ENCODE measurements at regions not wholly inside any gene's neighbourhood (a gene's known extent, or its start where the extent isn't known, plus 50 kb on each side); places are given as distances from the start of the nearest gene placed in this dataset.

- no peak for TF ChIP-seq CTCF (IDR thresholded peaks at IDR 0.05; ENCODE audit: extremely low read depth, insufficient read depth, missing control alignments)
- no peak for DNase-seq (ENCODE audit: low spot score)
- in situ Hi-C loops (cut with MboI; ENCODE audit: low pct_unique_long_range_greater_than_20kb, low sequenced_read_pairs, unreplicated experiment) = no loop called here
Measured at GRCh38 chr11:82601711-82602110, 132.0 kb downstream of the FAM181B start.

GRCh38 chr11:82599836-82600235 is 133.8 kb downstream of the FAM181B start:
- no peak for TF ChIP-seq CTCF (IDR thresholded peaks at IDR 0.05; ENCODE audit: extremely low read depth, insufficient read depth, missing control alignments)
- in situ Hi-C loops (cut with MboI; ENCODE audit: low pct_unique_long_range_greater_than_20kb, low sequenced_read_pairs, unreplicated experiment) = no loop called here
- DNase-seq (ENCODE audit: low spot score) = no peak

- in situ Hi-C loops (cut with MboI; ENCODE audit: low pct_unique_long_range_greater_than_20kb, low sequenced_read_pairs, unreplicated experiment) = no loop called here
- DNase-seq (ENCODE audit: low spot score) = no peak
- TF ChIP-seq CTCF (IDR thresholded peaks at IDR 0.05; ENCODE audit: extremely low read depth, insufficient read depth, missing control alignments) = no peak
Measured at GRCh38 chr11:82586581-82586980, 147.1 kb downstream of the FAM181B start.

- no peak for TF ChIP-seq CTCF (IDR thresholded peaks at IDR 0.05; ENCODE audit: extremely low read depth, insufficient read depth, missing control alignments)
- in situ Hi-C loops (cut with MboI; ENCODE audit: low pct_unique_long_range_greater_than_20kb, low sequenced_read_pairs, unreplicated experiment) = no loop called here
- no peak for DNase-seq (ENCODE audit: low spot score)
Measured at GRCh38 chr11:82577246-82577645, 156.4 kb downstream of the FAM181B start.

- no peak for DNase-seq (ENCODE audit: low spot score)
- in situ Hi-C loops (cut with MboI; ENCODE audit: low pct_unique_long_range_greater_than_20kb, low sequenced_read_pairs, unreplicated experiment) = no loop called here
- TF ChIP-seq CTCF (IDR thresholded peaks at IDR 0.05; ENCODE audit: extremely low read depth, insufficient read depth, missing control alignments) = no peak
Measured at GRCh38 chr11:82560836-82561235, 172.8 kb downstream of the FAM181B start.

GRCh38 chr11:82559609-82560008 is 174.1 kb downstream of the FAM181B start:
- DNase-seq (ENCODE audit: low spot score) = no peak
- TF ChIP-seq CTCF (IDR thresholded peaks at IDR 0.05; ENCODE audit: extremely low read depth, insufficient read depth, missing control alignments) = no peak
- in situ Hi-C loops (cut with MboI; ENCODE audit: low pct_unique_long_range_greater_than_20kb, low sequenced_read_pairs, unreplicated experiment) = no loop called here

- in situ Hi-C loops (cut with MboI; ENCODE audit: low pct_unique_long_range_greater_than_20kb, low sequenced_read_pairs, unreplicated experiment) = no loop called here
- peak; percentile 22 for DNase-seq (ENCODE audit: low spot score)
- no peak for TF ChIP-seq CTCF (IDR thresholded peaks at IDR 0.05; ENCODE audit: extremely low read depth, insufficient read depth, missing control alignments)
Measured at GRCh38 chr11:82557274-82557673, 176.4 kb downstream of the FAM181B start.

Measured in GM13977 (cell line).